Midbrain (tissue), 1 donor: ENCODE measurements at regions not wholly inside any gene's neighbourhood (a gene's known extent, or its start where the extent isn't known, plus 50 kb on each side); places are given as distances from the start of the nearest gene placed in this dataset.
"Not testable (repeated sequence)": the region's sequence is repeated elsewhere in the genome, so short reads cannot be mapped to it uniquely, and the experiment has no call there.

Experiments
- DNase-seq: peaks from one replicate; lab custom pipeline; 2025; lab: John Stamatoyannopoulos, UW

- DNase-seq, result no peak
Measured at GRCh38 chr7:69002416-69002815, 595.9 kb upstream of the AUTS2 start.

DNA sequence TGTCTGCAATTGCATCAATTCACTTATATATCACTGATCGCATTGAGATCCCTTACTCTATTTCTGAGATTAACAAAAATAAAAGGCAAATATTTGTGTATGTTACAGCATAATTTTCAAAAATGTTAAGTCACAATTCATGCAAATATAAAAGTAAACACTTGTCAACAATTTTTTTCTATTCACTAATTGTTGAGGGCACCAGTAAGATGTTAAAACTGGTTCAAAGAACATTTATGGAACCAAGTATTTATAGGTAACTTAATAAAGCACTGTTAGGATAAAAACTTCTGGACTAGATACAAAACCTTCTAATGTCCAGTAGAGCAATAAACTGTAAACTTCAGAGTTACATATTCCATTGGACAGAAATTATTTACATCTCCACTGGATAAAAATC, 586.1 kb upstream of the AUTS2 start:
- DNase-seq, result no peak

- DNase-seq, result no peak
Measured at GRCh38 chr7:69017208-69017607, 581.1 kb upstream of the AUTS2 start.

GRCh38 chr7:69018200-69018599, 580.1 kb upstream of the AUTS2 start:
- DNase-seq, result no peak

DNA sequence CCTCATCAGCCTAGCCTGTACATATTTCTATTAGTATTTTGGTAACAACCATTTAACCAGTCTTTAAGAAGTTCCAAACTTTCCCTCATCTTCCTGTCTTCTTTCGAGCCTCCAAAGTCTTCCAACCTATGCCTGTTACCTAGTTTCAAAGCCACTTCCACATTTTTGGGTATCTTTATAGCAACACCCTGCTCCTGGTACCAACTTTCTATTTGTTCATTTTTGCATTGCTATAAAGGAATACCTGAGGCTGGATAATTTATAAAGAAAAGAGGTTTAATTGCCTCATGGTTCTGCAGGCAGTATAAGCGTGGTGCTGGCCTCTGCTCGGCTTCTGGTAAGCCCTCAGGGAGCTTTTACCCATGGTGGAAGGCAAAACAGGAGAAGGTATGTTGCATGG, 578.8 kb upstream of the AUTS2 start:
- no peak for DNase-seq

- no peak for DNase-seq
Measured at GRCh38 chr7:69020536-69020935, 577.7 kb upstream of the AUTS2 start.

DNA sequence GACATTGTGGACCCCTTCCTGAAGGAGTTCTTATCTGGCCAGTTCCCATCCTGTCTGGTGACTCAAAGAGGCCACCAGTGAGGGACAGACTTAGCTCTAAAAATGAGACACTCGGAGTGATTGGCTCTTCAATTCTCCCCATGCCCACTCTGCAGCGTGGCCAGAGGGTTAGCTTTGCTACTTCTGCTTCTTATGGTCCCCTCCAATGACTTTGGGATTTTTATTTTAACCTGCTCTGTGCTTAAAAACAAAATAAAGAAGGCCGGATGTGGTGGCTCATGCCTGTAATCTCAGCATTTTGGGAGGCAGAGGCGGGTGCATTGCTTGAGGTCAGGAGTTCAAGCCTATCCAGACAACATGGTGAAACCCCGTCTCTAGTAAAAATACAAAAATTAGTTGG, 573.0 kb upstream of the AUTS2 start:
- no peak for DNase-seq

DNA sequence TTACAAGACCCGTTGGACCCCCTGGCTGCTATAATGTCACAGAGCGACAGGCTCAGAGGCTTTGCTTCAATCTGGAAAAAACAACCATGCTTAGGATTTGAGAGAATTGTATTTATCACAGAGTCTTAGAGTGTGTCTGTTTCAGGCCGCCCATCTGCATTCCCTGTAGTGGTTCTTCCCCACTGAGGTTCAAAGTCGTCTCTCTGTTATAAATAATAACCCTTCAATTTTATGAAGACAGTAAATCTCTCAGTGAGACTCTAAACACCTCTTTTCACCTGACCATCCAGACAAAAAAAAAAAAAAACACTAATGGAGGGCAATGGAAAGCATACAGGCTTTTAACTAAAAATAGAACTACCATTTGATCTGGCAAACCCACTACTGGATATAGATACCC, 565.4 kb upstream of the AUTS2 start:
- DNase-seq, result no peak

DNA sequence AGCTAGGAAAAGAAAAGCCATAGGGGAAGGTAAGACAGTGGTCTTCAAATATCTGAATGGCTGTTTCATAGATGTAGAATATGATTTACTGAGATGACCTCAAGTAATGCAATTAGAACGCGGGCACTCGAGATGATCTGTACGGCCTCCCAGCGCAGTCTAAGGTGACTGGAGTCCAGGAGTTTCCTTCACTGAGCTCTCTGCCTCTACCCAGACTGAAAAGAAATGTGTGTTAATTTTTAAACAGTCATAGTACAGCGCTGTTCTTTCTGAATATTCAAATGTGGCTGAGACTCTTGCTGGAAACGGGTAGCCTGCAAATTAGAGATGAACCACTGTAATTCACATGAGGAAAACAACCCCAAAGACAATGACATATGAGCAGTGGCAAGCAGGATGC, 562.4 kb upstream of the AUTS2 start:
- no peak for DNase-seq

GRCh38 chr7:69036301-69036700, 562.0 kb upstream of the AUTS2 start:
- no peak for DNase-seq

DNA sequence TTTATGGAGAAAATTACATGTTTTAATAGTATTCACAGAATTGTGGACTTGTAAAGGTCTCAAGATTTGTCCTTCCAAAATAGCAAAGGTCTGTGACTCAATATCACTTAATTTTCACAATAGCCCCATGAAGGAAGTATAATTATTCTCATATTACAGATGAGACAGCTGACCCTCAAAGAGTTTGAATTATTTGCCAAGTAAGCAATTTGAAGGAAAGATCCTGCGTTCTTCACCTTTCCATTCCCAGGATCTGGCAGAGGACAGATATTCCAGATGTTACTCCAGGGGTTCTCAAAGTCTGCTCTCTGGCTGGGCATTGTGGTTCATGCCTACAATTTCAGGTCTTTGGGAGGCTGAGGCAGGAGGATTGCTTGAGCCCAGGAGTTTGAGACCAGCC, 559.4 kb upstream of the AUTS2 start:
- DNase-seq, result no peak

DNA sequence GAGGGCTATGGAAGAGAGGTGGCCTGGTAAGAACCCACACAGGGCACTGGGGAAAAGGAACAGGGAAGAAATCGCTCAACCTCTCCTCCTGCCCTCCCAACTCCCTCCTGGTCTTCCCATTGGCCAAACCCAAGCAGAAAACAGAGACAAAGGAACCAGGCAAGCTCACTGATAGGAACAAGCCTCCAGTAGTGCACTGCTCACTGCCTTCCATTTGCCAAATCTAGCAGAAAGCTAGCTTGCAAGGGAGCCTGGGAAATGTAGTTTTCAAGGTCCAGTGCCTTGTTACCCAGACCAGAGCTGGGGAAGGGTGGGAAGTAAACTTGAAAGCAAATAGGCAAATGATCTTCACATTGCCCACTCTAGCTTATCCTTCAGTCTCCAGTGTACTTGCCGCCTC, 556.1 kb upstream of the AUTS2 start:
- DNase-seq, result no peak

- DNase-seq, result no peak
Measured at GRCh38 chr7:69047151-69047754, 551.0 kb upstream of the AUTS2 start.

DNA sequence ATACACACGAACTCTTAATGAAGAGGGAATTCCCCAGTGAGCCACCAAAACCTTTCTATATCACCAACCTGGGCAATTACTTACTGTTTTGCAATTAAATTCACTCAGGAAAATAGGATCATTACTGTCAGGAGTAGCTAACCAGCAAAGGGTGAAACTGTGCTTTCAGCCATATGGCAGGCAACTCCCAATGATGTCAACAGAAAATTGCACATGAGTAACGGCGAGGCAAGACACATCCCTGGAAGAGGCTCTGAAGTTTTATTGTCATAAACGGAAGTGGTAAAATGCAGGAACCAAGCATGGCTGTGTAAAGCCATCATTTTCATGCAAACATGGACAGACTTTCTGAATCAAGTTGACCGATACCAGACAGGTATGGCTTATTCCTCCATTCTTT, 548.9 kb upstream of the AUTS2 start:
- no peak for DNase-seq

- no peak for DNase-seq
Measured at GRCh38 chr7:69052447-69052846, 545.8 kb upstream of the AUTS2 start.

GRCh38 chr7:69060516-69060915, 537.8 kb upstream of the AUTS2 start:
- DNase-seq, result no peak

- no peak for DNase-seq
Measured at GRCh38 chr7:69062020-69062765, 536.1 kb upstream of the AUTS2 start.

GRCh38 chr7:69067397-69067796, 530.9 kb upstream of the AUTS2 start:
- no peak for DNase-seq

GRCh38 chr7:69070476-69070875, 527.8 kb upstream of the AUTS2 start:
- no peak for DNase-seq

DNA sequence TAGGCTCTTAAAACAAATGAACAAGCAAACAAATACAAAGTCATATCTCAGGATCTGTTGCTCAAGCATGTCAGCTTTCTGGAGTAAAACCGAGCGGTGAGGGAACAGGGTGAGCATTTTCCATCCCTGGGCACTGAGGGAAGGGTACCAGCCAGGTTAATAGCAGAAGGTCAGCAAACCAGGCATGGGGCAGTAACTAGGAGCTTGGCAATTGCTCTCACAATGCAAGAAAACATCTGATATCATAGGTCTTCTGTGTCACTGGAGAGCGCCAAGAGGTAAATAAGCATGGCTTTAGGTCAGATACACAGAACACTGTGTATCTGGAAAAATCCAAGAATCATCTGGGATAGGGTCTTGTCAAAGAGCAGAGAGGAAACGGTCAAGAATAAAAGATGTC, 521.7 kb upstream of the AUTS2 start:
- no peak for DNase-seq

- DNase-seq, result peak; percentile 76
Measured at GRCh38 chr7:69078997-69079769, 519.1 kb upstream of the AUTS2 start.

DNA sequence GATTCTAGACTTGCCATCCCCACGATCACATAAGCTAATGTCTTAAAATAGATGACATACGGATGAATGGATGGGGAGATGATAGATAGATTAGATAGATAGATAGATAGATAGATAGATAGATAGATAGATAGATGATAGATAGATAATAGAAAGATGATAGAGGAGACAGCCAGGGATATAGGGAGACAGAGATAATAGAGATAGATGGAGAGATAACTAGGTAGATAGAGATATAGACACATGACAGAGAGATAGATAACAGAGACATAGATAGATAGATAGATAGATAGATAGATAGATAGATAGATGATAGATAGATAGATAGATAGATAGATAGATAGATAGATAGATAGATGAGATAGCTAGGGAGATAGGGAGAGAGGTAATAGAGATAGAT, 511.0 kb upstream of the AUTS2 start:
- not testable (repeated sequence) for DNase-seq

DNA sequence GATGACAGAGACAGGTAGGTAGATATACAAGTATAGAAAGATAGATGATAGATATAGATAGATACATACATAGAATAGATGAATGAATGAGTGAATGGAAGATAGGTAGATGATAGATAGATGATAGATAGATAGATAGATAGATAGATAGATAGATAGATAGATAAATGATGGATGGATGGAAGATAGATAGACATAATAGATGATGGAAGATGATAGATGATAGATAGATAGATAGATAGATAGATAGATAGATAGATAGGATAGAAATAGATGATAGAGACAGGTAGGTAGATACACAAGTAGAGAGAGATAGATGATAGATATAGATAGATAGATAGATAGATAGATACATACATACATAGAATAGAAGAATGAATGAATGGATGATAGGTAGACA, 510.1 kb upstream of the AUTS2 start:
- no peak for DNase-seq
